ENCODE measurements at regions not wholly inside any gene's neighbourhood (a gene's known extent, or its start where the extent isn't known, plus 50 kb on each side); places are given as distances from the start of the nearest gene placed in this dataset.

GRCh38 chr4:110988722-110989121 is 365.8 kb upstream of the PITX2 start:
- Histone ChIP-seq H3K36me3 (ENCODE audit: control insufficient read depth in 4 of 4, insufficient read depth in 3 of 4, low read depth in 1 of 4, low read length in 3 of 4) (no peaks in the 10 kb centered on the region), H3K9ac (ENCODE audit: low read depth in 1 of 2, low read length in 2 of 2) (no peak overlapping the region), H3K27me3 (ENCODE audit: control insufficient read depth in 4 of 4, insufficient read depth in 4 of 4, low read length in 3 of 4) (peaks cover 0 to 2% (median 0%) of the 10 kb centered on the region in 4 donors), H3K9me3 (ENCODE audit: control insufficient read depth in 4 of 4, low read length in 3 of 4) (no peaks in the 10 kb centered on the region), H3K4me3 (ENCODE audit: low read depth in 1 of 3, low read length in 3 of 3) (no peak overlapping the region), H3K27ac (ENCODE audit: low read depth in 1 of 2, low read length in 2 of 2) (no peak overlapping the region), H3K4me1 (ENCODE audit: control insufficient read depth in 4 of 4, insufficient read depth in 4 of 4, low read length in 3 of 4) (no peaks in the 10 kb centered on the region)
- WGBS, result 61% methylated on average over 4 of the region's 4 CpGs
- TF ChIP-seq FOXA1 (IDR thresholded peaks at IDR 0.05), result no peak
- no peak for TF ChIP-seq REST (IDR thresholded peaks at IDR 0.05)
- TF ChIP-seq CTCF (IDR thresholded peaks at IDR 0.05; ENCODE audit: low read depth, low read length, missing input control), result no peak
- no peak for TF ChIP-seq YY1 (IDR thresholded peaks at IDR 0.05)
- TF ChIP-seq, protein P1, sequence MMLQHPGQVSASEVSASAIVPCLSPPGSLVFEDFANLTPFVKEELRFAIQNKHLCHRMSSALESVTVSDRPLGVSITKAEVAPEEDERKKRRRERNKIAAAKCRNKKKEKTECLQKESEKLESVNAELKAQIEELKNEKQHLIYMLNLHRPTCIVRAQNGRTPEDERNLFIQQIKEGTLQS (IDR thresholded peaks at IDR 0.05), result no peak
- no peak for TF ChIP-seq RAD21 (IDR thresholded peaks at IDR 0.05)
- TF ChIP-seq, protein P2, sequence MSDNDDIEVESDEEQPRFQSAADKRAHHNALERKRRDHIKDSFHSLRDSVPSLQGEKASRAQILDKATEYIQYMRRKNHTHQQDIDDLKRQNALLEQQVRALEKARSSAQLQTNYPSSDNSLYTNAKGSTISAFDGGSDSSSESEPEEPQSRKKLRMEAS (IDR thresholded peaks at IDR 0.05), result no peak
- no peak for TF ChIP-seq GABPA (IDR thresholded peaks at IDR 0.05 in 1 of 2, conservative IDR thresholded peaks at IDR 0.05 in 1 of 2)
- TF ChIP-seq, protein P3, sequence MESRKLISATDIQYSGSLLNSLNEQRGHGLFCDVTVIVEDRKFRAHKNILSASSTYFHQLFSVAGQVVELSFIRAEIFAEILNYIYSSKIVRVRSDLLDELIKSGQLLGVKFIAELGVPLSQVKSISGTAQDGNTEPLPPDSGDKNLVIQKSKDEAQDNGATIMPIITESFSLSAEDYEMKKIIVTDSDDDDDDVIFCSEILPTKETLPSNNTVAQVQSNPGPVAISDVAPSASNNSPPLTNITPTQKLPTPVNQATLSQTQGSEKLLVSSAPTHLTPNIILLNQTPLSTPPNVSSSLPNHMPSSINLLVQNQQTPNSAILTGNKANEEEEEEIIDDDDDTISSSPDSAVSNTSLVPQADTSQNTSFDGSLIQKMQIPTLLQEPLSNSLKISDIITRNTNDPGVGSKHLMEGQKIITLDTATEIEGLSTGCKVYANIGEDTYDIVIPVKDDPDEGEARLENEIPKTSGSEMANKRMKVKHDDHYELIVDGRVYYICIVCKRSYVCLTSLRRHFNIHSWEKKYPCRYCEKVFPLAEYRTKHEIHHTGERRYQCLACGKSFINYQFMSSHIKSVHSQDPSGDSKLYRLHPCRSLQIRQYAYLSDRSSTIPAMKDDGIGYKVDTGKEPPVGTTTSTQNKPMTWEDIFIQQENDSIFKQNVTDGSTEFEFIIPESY (IDR thresholded peaks at IDR 0.05), result no peak
- TF ChIP-seq SP1 (IDR thresholded peaks at IDR 0.05), result no peak
- TF ChIP-seq JUND (IDR thresholded peaks at IDR 0.05), result no peak
- no peak for TF ChIP-seq RXRA (IDR thresholded peaks at IDR 0.05)
- no peak for TF ChIP-seq HNF4G (IDR thresholded peaks at IDR 0.05)
- TF ChIP-seq FOXA2 (IDR thresholded peaks at IDR 0.05), result no peak
- no peak for TF ChIP-seq TAF1 (conservative IDR thresholded peaks at IDR 0.05)
- DNase-seq (ENCODE audit: low spot score), result no peak

GRCh38 chr4:110989125-110989524 is 366.2 kb upstream of the PITX2 start:
- no peak overlapping the region for H3K4me3 ChIP-seq (ENCODE audit: low read depth in 1 of 3, low read length in 3 of 3)
- H3K9me3 ChIP-seq (ENCODE audit: control insufficient read depth in 4 of 4, low read length in 3 of 4), result no peaks in the 10 kb centered on the region
- no peak overlapping the region for H3K9ac ChIP-seq (ENCODE audit: low read depth in 1 of 2, low read length in 2 of 2)
- 93% methylated on average over 1 of the region's 1 CpG for WGBS
- H3K36me3 ChIP-seq (ENCODE audit: control insufficient read depth in 4 of 4, insufficient read depth in 3 of 4, low read depth in 1 of 4, low read length in 3 of 4), result no peaks in the 10 kb centered on the region
- no peak overlapping the region for H3K27ac ChIP-seq (ENCODE audit: low read depth in 1 of 2, low read length in 2 of 2)
- H3K4me1 ChIP-seq (ENCODE audit: control insufficient read depth in 4 of 4, insufficient read depth in 4 of 4, low read length in 3 of 4), result no peaks in the 10 kb centered on the region
- H3K27me3 ChIP-seq (ENCODE audit: control insufficient read depth in 4 of 4, insufficient read depth in 4 of 4, low read length in 3 of 4), result peaks cover 0 to 2% (median 0%) of the 10 kb centered on the region in 4 donors
- no peak for DNase-seq (ENCODE audit: low spot score)
- no peak for TF ChIP-seq TAF1 (conservative IDR thresholded peaks at IDR 0.05)
- no peak for TF ChIP-seq RXRA (IDR thresholded peaks at IDR 0.05)
- TF ChIP-seq RAD21 (IDR thresholded peaks at IDR 0.05), result no peak
- TF ChIP-seq JUND (IDR thresholded peaks at IDR 0.05), result no peak
- no peak for TF ChIP-seq HNF4A (conservative IDR thresholded peaks at IDR 0.05)
- TF ChIP-seq, protein P1 (IDR thresholded peaks at IDR 0.05), result no peak
- no peak for TF ChIP-seq HNF4G (IDR thresholded peaks at IDR 0.05)
- TF ChIP-seq CTCF (IDR thresholded peaks at IDR 0.05; ENCODE audit: low read depth, low read length, missing input control), result no peak
- TF ChIP-seq, protein P3 (IDR thresholded peaks at IDR 0.05), result no peak

All from liver (tissue), 8 donors.